Panc1 (cell line): ENCODE measurements at regions not wholly inside any gene's neighbourhood (a gene's known extent, or its start where the extent isn't known, plus 50 kb on each side); places are given as distances from the start of the nearest gene placed in this dataset.

Experiments used
- ATAC-seq: fragments of 200-7000 bp; cut with Tn5 transposase; 2 replicates; pipeline ENCODE4 v1.9.1; 2020; ENCODE audit warnings: mild to moderate bottlenecking, moderate library complexity
- BruUV-seq: library from RNA; stranded (reverse); fragments of 400-500 nt; replicated peaks from 2 replicates; lab custom pipeline; 2021; lab: Mats Ljungman, UMichigan
- CTCF ChIA-PET: fragments of 300-600 bp; sonication (Branson Sonifier 250); formaldehyde crosslinking; loops from one replicate; lab custom pipeline; 2022; ENCODE audit warnings: antibody characterized with exemption; lab: Charles Lee
- POLR2A ChIA-PET: fragments of 300-600 bp; sonication (Branson Sonifier 250); formaldehyde crosslinking; loops from one replicate; lab custom pipeline; 2022; ENCODE audit warnings: antibody characterized with exemption; lab: Charles Lee
- DNase-seq: peaks from one replicate; pipeline ENCODE4 v3.0.0-alpha.2; 2010; ENCODE audit warnings: low read depth, low spot score
- H3K27ac ChIP-seq: 2 replicates; pipeline ENCODE4 v1.5.1; 2011; ENCODE audit warnings: mild to moderate bottlenecking, low read length, inconsistent platforms
- H3K27me3 ChIP-seq: fragments of 200-500 bp; sonication (Bioruptor generic); 2 replicates; pipeline ENCODE4 v1.6.0; 2014; ENCODE audit warnings: low read length, inconsistent platforms; ENCODE audit not compliant: control insufficient read depth, insufficient read depth
- H3K36me3 ChIP-seq: fragments of 200-500 bp; sonication (Bioruptor generic); 2 replicates; pipeline ENCODE4 v1.5.1; 2014; ENCODE audit warnings: inconsistent platforms, mild to moderate bottlenecking, low read length, moderate library complexity; ENCODE audit not compliant: control insufficient read depth, insufficient read depth
- H3K4me1 ChIP-seq: 2 replicates; pipeline ENCODE4 v1.5.1; 2011; ENCODE audit warnings: inconsistent platforms, mild to moderate bottlenecking, low read length, moderate library complexity; ENCODE audit not compliant: control insufficient read depth, insufficient read depth
- H3K4me3 ChIP-seq, 2 experiments: 2 replicates each; pipeline ENCODE4 v1.5.1; 2011 to 2012; ENCODE audit warnings: low read depth in 2 of 2, low read length in 2 of 2, mild to moderate bottlenecking in 2 of 2, inconsistent platforms in 1 of 2, moderate library complexity in 1 of 2
- H3K9me3 ChIP-seq: fragments of 200-500 bp; sonication (Bioruptor generic); 2 replicates; pipeline ENCODE4 v1.5.1; 2014; ENCODE audit warnings: low read depth, mild to moderate bottlenecking, inconsistent platforms, low read length, moderate library complexity; ENCODE audit not compliant: control insufficient read depth, insufficient read depth
- CTCF ChIP-seq: fragments of 450-650 bp; IDR thresholded peaks from 2 replicates; pipeline ENCODE4 v1.5.1; 2017; ENCODE audit warnings: mild to moderate bottlenecking
- POLR2AphosphoS5 ChIP-seq: IDR thresholded peaks from 2 replicates; pipeline ENCODE4 v1.6.1; 2012; ENCODE audit warnings: mild to moderate bottlenecking, low read depth, low read length, moderate library complexity
- REST ChIP-seq, 2 experiments: IDR thresholded peaks; 2 replicates each; pipeline ENCODE4 v1.6.1; 2011 to 2012; ENCODE audit warnings: low read depth in 2 of 2, control low read depth in 1 of 2, low read length in 1 of 2, mild to moderate bottlenecking in 1 of 2, moderate library complexity in 1 of 2; ENCODE audit not compliant: insufficient read depth in 1 of 2
- SIN3A ChIP-seq: IDR thresholded peaks from 2 replicates; pipeline ENCODE4 v1.6.1; 2012; ENCODE audit warnings: low read depth, mild to moderate bottlenecking, low read length, moderate library complexity, borderline replicate concordance; ENCODE audit not compliant: insufficient read depth
- TCF7L2 ChIP-seq: IDR thresholded peaks from 2 replicates; pipeline ENCODE4 v1.6.1; 2011; ENCODE audit warnings: mild to moderate bottlenecking, low read depth, low read length, inconsistent platforms
- in situ Hi-C: cut with HindIII; loops from 2 replicates; pipeline ENCODE4 v1.10.0; 2016; ENCODE audit warnings: low sequenced_read_pairs, low pct_unique_long_range_greater_than_20kb
- intact Hi-C: fragments of 100-400 bp; cut with micrococcal nuclease; formaldehyde crosslinking; loops from one replicate; pipeline ENCODE4 v1.10.0; 2022; ENCODE audit not compliant: unreplicated experiment

GRCh38 chr22:33108037-33108436 lies 49.9 kb upstream of the SYN3 start:
- no TSS peak for BruUV-seq
- H3K4me1 ChIP-seq, result no peaks in the 10 kb centered on the region
- H3K27me3 ChIP-seq, result no peaks in the 10 kb centered on the region
- ATAC-seq (no peak), DNase-seq (no peak)
- in situ Hi-C loops (no loop called here), intact Hi-C loops (no loop called here)
- ChIA-PET CTCF (no interaction called here), POLR2A (interaction anchor here (0.6 kb wide), 1 partner anchor 9 kb away, joined by 3 read pairs; no protein-coding TSS in a partner anchor)
- H3K4me3 ChIP-seq, result no peak overlapping the region
- H3K36me3 ChIP-seq, result no peaks in the 10 kb centered on the region
- H3K27ac ChIP-seq, result no peak overlapping the region
- no peak for TF ChIP-seq POLR2AphosphoS5
- no peak for TF ChIP-seq CTCF
- no peak for TF ChIP-seq REST (IDR thresholded peaks at IDR 0.05; ENCODE audit: insufficient read depth in 1 of 2, low read depth in 2 of 2, low read length in 1 of 2)
- no peak for TF ChIP-seq TCF7L2
- TF ChIP-seq SIN3A, result no peak
- H3K9me3 ChIP-seq, result no peaks in the 10 kb centered on the region
